HEK293T (cell line): ENCODE measurements at regions not wholly inside any gene's neighbourhood (a gene's known extent, or its start where the extent isn't known, plus 50 kb on each side); places are given as distances from the start of the nearest gene placed in this dataset.

Source experiments
- ARNT ChIP-seq: fragments of 450-650 bp; IDR thresholded peaks from 2 replicates; pipeline ENCODE4 v1.6.1; 2017; ENCODE audit warnings: mild to moderate bottlenecking
- BHLHE40 ChIP-seq: fragments of 450-650 bp; IDR thresholded peaks from 2 replicates; pipeline ENCODE4 v1.6.1; 2016; ENCODE audit warnings: mild to moderate bottlenecking, moderate library complexity, borderline replicate concordance
- CTBP1 ChIP-seq: fragments of 450-650 bp; IDR thresholded peaks from 2 replicates; pipeline ENCODE4 v1.6.1; 2016; ENCODE audit warnings: borderline replicate concordance
- ELF4 ChIP-seq: fragments of 450-650 bp; IDR thresholded peaks from 2 replicates; pipeline ENCODE4 v1.6.1; 2017; ENCODE audit warnings: antibody characterized with exemption
- FOXK2 ChIP-seq: fragments of 450-650 bp; IDR thresholded peaks from 2 replicates; pipeline ENCODE4 v1.6.1; 2016; ENCODE audit warnings: mild to moderate bottlenecking
- HDGF ChIP-seq: fragments of 450-650 bp; IDR thresholded peaks from 2 replicates; pipeline ENCODE4 v1.6.1; 2017; ENCODE audit warnings: antibody characterized with exemption, borderline replicate concordance
- SP1 ChIP-seq: fragments of 450-650 bp; IDR thresholded peaks from 2 replicates; pipeline ENCODE4 v1.6.1; 2017
- SUZ12 ChIP-seq: fragments of 450-650 bp; IDR thresholded peaks from 2 replicates; pipeline ENCODE4 v1.6.1; 2016; ENCODE audit warnings: mild to moderate bottlenecking
- ZNF384 ChIP-seq: fragments of 450-650 bp; IDR thresholded peaks from 2 replicates; pipeline ENCODE4 v1.6.1; 2016
- TF ChIP-seq, protein P1 (sequence below): fragments of 450-650 bp; IDR thresholded peaks from 2 replicates; pipeline ENCODE4 v1.6.1; 2016

DNA sequence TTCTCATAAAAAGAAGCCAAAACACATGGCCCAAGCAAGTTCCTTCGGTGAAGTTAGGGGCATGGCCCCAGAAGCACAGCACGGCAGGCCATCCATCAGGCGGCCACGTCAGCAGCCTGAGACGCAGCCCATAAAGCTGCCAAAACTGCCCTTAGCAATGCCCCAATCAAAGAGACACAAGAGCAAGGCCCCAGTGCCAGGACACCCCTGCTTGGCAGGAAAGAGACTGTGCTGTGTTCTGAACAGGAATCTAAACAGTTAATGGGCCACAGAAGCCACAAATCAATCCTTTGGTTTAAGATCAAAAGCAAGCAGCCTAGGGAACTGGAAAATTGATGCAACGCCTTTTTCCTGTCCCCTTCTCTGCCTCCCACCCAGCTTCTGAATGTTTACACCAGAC lies 497.0 kb upstream of the USP24 start:
- TF ChIP-seq ELF4: no peak
- TF ChIP-seq ZNF384: no peak
- no peak for TF ChIP-seq ARNT
- no peak for TF ChIP-seq BHLHE40
- TF ChIP-seq CTBP1: no peak
- no peak for TF ChIP-seq SP1
- TF ChIP-seq, protein P1, sequence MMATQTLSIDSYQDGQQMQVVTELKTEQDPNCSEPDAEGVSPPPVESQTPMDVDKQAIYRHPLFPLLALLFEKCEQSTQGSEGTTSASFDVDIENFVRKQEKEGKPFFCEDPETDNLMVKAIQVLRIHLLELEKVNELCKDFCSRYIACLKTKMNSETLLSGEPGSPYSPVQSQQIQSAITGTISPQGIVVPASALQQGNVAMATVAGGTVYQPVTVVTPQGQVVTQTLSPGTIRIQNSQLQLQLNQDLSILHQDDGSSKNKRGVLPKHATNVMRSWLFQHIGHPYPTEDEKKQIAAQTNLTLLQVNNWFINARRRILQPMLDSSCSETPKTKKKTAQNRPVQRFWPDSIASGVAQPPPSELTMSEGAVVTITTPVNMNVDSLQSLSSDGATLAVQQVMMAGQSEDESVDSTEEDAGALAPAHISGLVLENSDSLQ: no peak
- no peak for TF ChIP-seq HDGF
- no peak for TF ChIP-seq SUZ12
- no peak for TF ChIP-seq FOXK2
